Endothelial cell of umbilical vein (primary cell): ENCODE measurements at regions not wholly inside any gene's neighbourhood (a gene's known extent, or its start where the extent isn't known, plus 50 kb on each side); places are given as distances from the start of the nearest gene placed in this dataset.

Experiments used
- BruUV-seq: library from RNA; stranded (reverse); fragments of 400-500 nt; replicated peaks from 2 replicates; lab custom pipeline; 2021; lab: Mats Ljungman, UMichigan
- CTCF ChIA-PET: fragments of 300-600, 350-600 bp; sonication (Branson Sonifier 250); formaldehyde crosslinking; loops from one replicate; lab custom pipeline; 2021; ENCODE audit warnings: antibody characterized with exemption, inconsistent platforms; lab: Charles Lee
- POLR2A ChIA-PET: fragments of 300-600, 350-600 bp; sonication (Branson Sonifier 250); formaldehyde crosslinking; loops from one replicate; lab custom pipeline; 2021; ENCODE audit warnings: antibody characterized with exemption, inconsistent platforms; lab: Charles Lee
- DNase-seq: peaks from one replicate; pipeline ENCODE4 v3.0.0-alpha.2; 2011; ENCODE audit warnings: low read depth, low spot score
- FAIRE-seq: peaks from 2 replicates; lab custom pipeline; 2011; peaks lifted over from hg19 to GRCh38; lab: Jason Lieb, UNC
- H2AFZ ChIP-seq: 2 replicates; pipeline ENCODE4 v1.6.0; 2012; ENCODE audit warnings: low read depth, low read length, control low read depth, inconsistent platforms
- H3K27ac ChIP-seq: 2 replicates; pipeline ENCODE4 v1.5.1; 2011; ENCODE audit warnings: low read depth, mild to moderate bottlenecking, control low read depth, low read length, moderate library complexity; ENCODE audit not compliant: insufficient read depth
- H3K27me3 ChIP-seq, 2 experiments: 2 replicates each; pipeline versions ENCODE4 v1.6.0 to v1.6.1; 2011; ENCODE audit warnings: low read length in 2 of 2, mixed read lengths in 1 of 2; ENCODE audit not compliant: control insufficient read depth in 2 of 2, insufficient read depth in 2 of 2
- H3K36me3 ChIP-seq, 2 experiments: 2 replicates in 1 of 2; 3 replicates in 1 of 2; pipeline ENCODE4 v1.5.1; 2011; ENCODE audit warnings: low read length in 2 of 2, mild to moderate bottlenecking in 1 of 2, moderate library complexity in 1 of 2; ENCODE audit not compliant: control insufficient read depth in 2 of 2, insufficient read depth in 2 of 2; ENCODE audit errors: extremely low read depth in 1 of 2
- H3K4me1 ChIP-seq: 3 replicates; pipeline ENCODE4 v1.5.1; 2011; ENCODE audit warnings: mild to moderate bottlenecking, low read length; ENCODE audit not compliant: control insufficient read depth, insufficient read depth; ENCODE audit errors: extremely low read depth
- H3K4me2 ChIP-seq: 2 replicates; pipeline ENCODE4 v1.6.1; 2011; ENCODE audit warnings: low read length, control low read depth, mixed read lengths; ENCODE audit not compliant: insufficient read depth
- H3K4me3 ChIP-seq, 3 experiments: fragments of 200-600 bp in 1 of 3; sonication (generic), shearing (Covaris generic) in 1 of 3; replicated peaks in 1 of 3; 2 replicates each; pipeline ENCODE4 v1.5.1; 2011 to 2016; ENCODE audit warnings: control low read depth in 3 of 3, low read length in 3 of 3, mild to moderate bottlenecking in 2 of 3, inconsistent platforms in 1 of 3, low read depth in 1 of 3, moderate library complexity in 1 of 3; ENCODE audit not compliant: insufficient read depth in 1 of 3
- H3K79me2 ChIP-seq: 2 replicates; pipeline ENCODE4 v1.6.0; 2012; ENCODE audit warnings: low read length, inconsistent platforms; ENCODE audit not compliant: control insufficient read depth, insufficient read depth
- H3K9ac ChIP-seq: replicated peaks from 2 replicates; pipeline ENCODE3; 2011; ENCODE audit warnings: low read length, control low read depth; ENCODE audit not compliant: insufficient read depth; ENCODE audit errors: extremely low read depth
- H3K9me1 ChIP-seq: replicated peaks from 3 replicates; pipeline ENCODE4 v1.6.0; 2011; ENCODE audit warnings: mild to moderate bottlenecking, low read length; ENCODE audit not compliant: control insufficient read depth, insufficient read depth; ENCODE audit errors: extremely low read depth
- H3K9me3 ChIP-seq: replicated peaks from 2 replicates; pipeline ENCODE4 v1.5.1; 2012; ENCODE audit warnings: low read length, inconsistent platforms; ENCODE audit not compliant: control insufficient read depth, insufficient read depth
- H4K20me1 ChIP-seq: replicated peaks from 2 replicates; pipeline ENCODE3; 2011; ENCODE audit warnings: mild to moderate bottlenecking, low read length; ENCODE audit not compliant: control insufficient read depth, insufficient read depth; ENCODE audit errors: extremely low read depth
- EZH2 ChIP-seq: IDR thresholded peaks from 2 replicates; pipeline ENCODE4 v1.6.1; 2012; ENCODE audit warnings: borderline replicate concordance, low read depth, mild to moderate bottlenecking, moderate library complexity, low read length, inconsistent platforms; ENCODE audit not compliant: severe bottlenecking
- FOS ChIP-seq: IDR thresholded peaks from 2 replicates; pipeline ENCODE4 v1.6.1; 2011; ENCODE audit warnings: mild to moderate bottlenecking, low read length, moderate library complexity, borderline replicate concordance; ENCODE audit not compliant: insufficient read depth
- GATA2 ChIP-seq: IDR thresholded peaks from 2 replicates; pipeline ENCODE4 v1.7.0; 2011; ENCODE audit warnings: low read depth, mild to moderate bottlenecking, moderate library complexity, mixed read lengths, low read length; ENCODE audit not compliant: insufficient read length, insufficient read depth
- JUN ChIP-seq: IDR thresholded peaks from 2 replicates; pipeline ENCODE4 v1.6.1; 2011; ENCODE audit warnings: borderline replicate concordance, low read depth; ENCODE audit not compliant: insufficient read length, insufficient read depth
- MYC ChIP-seq: IDR thresholded peaks from one replicate; pipeline ENCODE4 v1.6.1; 2011; ENCODE audit warnings: mild to moderate bottlenecking, low read depth, low read length
- POLR2A ChIP-seq: IDR thresholded peaks from 2 replicates; pipeline ENCODE4 v1.6.1; 2012; ENCODE audit warnings: low read depth, mild to moderate bottlenecking, control low read depth, low read length
- POLR2AphosphoS5 ChIP-seq: IDR thresholded peaks from 2 replicates; pipeline ENCODE4 v1.6.1; 2012; ENCODE audit warnings: low read depth, mild to moderate bottlenecking, control low read depth, low read length, moderate library complexity; ENCODE audit not compliant: insufficient read depth
- dilution Hi-C: fragments of 300-500 bp; cut with MboI; formaldehyde crosslinking; loops from one replicate; pipeline ENCODE4 v1.15.0; 2019; ENCODE audit warnings: low sequenced_read_pairs; ENCODE audit not compliant: extremely low pct_ligation_motif_present
- intact Hi-C: fragments of 100-400 bp; cut with micrococcal nuclease; formaldehyde crosslinking; loops from one replicate; pipeline ENCODE4 v1.10.0; 2022
- TF ChIP-seq, protein P1 (sequence below), 2 donors: IDR thresholded peaks; 1 replicate in 1 of 2; 2 replicates in 1 of 2; pipeline ENCODE4 v1.5.1; 2011; ENCODE audit warnings: low read length in 2 of 2, mild to moderate bottlenecking in 2 of 2, moderate library complexity in 2 of 2, control low read depth in 1 of 2, inconsistent platforms in 1 of 2, low read depth in 1 of 2; ENCODE audit not compliant: insufficient read depth in 1 of 2; ENCODE audit errors: extremely low read depth in 1 of 2
- TF ChIP-seq, protein P2 (sequence below): IDR thresholded peaks from 2 replicates; pipeline ENCODE4 v1.6.1; 2011; ENCODE audit not compliant: insufficient read depth, insufficient read length

- peak overlapping the region; percentile 40 for H3K4me2 ChIP-seq
- no peaks in the 10 kb centered on the region for H3K27me3 ChIP-seq
- POLR2A ChIA-PET = no interaction called here
- TF ChIP-seq POLR2AphosphoS5 (no peak), FOS (peak; percentile 72), JUN (peak; percentile 42), POLR2A (peak; percentile 1), MYC (no peak), GATA2 (peak; percentile 91)
- CTCF ChIA-PET = interaction anchor here (1.0 to 1.7 kb wide), 6 partner anchors 11 to 556 kb away, joined by 3 read pairs; no protein-coding TSS in a partner anchor
- H3K27ac ChIP-seq = peak overlapping the region; percentile 53
- intact Hi-C loops (loop anchor here (1.0 to 5.0 kb wide), 5 partner anchors 33 to 556 kb away; no protein-coding TSS in a partner anchor), dilution Hi-C loops (no loop called here)
- H2AFZ ChIP-seq = peak overlapping the region; percentile 49
- H3K9ac ChIP-seq = no peak overlapping the region
- H3K79me2 ChIP-seq = no peaks in the 10 kb centered on the region
- BruUV-seq = no TSS peak
- FAIRE-seq (peak; percentile 88), DNase-seq (peak; percentile 95)
- H4K20me1 ChIP-seq = no peaks in the 10 kb centered on the region
- H3K36me3 ChIP-seq = no peaks in the 10 kb centered on the region
- no peaks in the 10 kb centered on the region for H3K9me3 ChIP-seq
- no peak overlapping the region for H3K4me3 ChIP-seq
- peaks cover 43% of the 10 kb centered on the region for H3K4me1 ChIP-seq
- H3K9me1 ChIP-seq = no peaks in the 10 kb centered on the region
Measured at GRCh38 chr6:155883741-155884140, 428.1 kb upstream of the NOX3 start.

GRCh38 chr6:155883334-155883731, 427.7 kb upstream of the NOX3 start:
- no peak for TF ChIP-seq GATA2
- TF ChIP-seq, protein P1, sequence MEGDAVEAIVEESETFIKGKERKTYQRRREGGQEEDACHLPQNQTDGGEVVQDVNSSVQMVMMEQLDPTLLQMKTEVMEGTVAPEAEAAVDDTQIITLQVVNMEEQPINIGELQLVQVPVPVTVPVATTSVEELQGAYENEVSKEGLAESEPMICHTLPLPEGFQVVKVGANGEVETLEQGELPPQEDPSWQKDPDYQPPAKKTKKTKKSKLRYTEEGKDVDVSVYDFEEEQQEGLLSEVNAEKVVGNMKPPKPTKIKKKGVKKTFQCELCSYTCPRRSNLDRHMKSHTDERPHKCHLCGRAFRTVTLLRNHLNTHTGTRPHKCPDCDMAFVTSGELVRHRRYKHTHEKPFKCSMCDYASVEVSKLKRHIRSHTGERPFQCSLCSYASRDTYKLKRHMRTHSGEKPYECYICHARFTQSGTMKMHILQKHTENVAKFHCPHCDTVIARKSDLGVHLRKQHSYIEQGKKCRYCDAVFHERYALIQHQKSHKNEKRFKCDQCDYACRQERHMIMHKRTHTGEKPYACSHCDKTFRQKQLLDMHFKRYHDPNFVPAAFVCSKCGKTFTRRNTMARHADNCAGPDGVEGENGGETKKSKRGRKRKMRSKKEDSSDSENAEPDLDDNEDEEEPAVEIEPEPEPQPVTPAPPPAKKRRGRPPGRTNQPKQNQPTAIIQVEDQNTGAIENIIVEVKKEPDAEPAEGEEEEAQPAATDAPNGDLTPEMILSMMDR (IDR thresholded peaks at IDR 0.05; ENCODE audit: extremely low read depth in 1 of 2, insufficient read depth in 1 of 2, low read depth in 1 of 2, low read length in 2 of 2) = no peak
- TF ChIP-seq POLR2AphosphoS5 = no peak
- no peak for TF ChIP-seq EZH2
- TF ChIP-seq, protein P2, sequence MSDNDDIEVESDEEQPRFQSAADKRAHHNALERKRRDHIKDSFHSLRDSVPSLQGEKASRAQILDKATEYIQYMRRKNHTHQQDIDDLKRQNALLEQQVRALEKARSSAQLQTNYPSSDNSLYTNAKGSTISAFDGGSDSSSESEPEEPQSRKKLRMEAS = no peak
- TF ChIP-seq FOS = no peak
- no peak for TF ChIP-seq POLR2A
- TF ChIP-seq MYC = no peak
- TF ChIP-seq JUN = no peak
- H3K4me3 ChIP-seq = no peak overlapping the region
- no TSS peak for BruUV-seq
- FAIRE-seq = no peak
- H4K20me1 ChIP-seq = no peaks in the 10 kb centered on the region
- H3K9ac ChIP-seq = no peak overlapping the region
- CTCF ChIA-PET = interaction anchor here (1.0 to 1.7 kb wide), 6 partner anchors 11 to 556 kb away, joined by 3 read pairs; no protein-coding TSS in a partner anchor
- peak overlapping the region; percentile 40 for H3K4me2 ChIP-seq
- peaks cover 43% of the 10 kb centered on the region for H3K4me1 ChIP-seq
- no peaks in the 10 kb centered on the region for H3K9me3 ChIP-seq
- no peaks in the 10 kb centered on the region for H3K27me3 ChIP-seq
- POLR2A ChIA-PET = no interaction called here
- no peak overlapping the region for H2AFZ ChIP-seq
- dilution Hi-C loops (no loop called here), intact Hi-C loops (loop anchor here (1.0 to 5.0 kb wide), 5 partner anchors 33 to 556 kb away; no protein-coding TSS in a partner anchor)
- no peak for DNase-seq
- H3K36me3 ChIP-seq = no peaks in the 10 kb centered on the region
- no peaks in the 10 kb centered on the region for H3K9me1 ChIP-seq
- H3K79me2 ChIP-seq = no peaks in the 10 kb centered on the region
- peak overlapping the region; percentile 53 for H3K27ac ChIP-seq
